Left cardiac atrium (tissue), 4 donors: ENCODE measurements at regions not wholly inside any gene's neighbourhood (a gene's known extent, or its start where the extent isn't known, plus 50 kb on each side); places are given as distances from the start of the nearest gene placed in this dataset.
A peak's percentile ranks its signal among the peaks of the same experiment; 100 is the strongest.

Experiments used
- ATAC-seq, 2 donors: fragments of 200-7000 bp; cut with Tn5 transposase; one replicate each; pipeline ENCODE4 v1.9.1; 2020; ENCODE audit warnings: mild to moderate bottlenecking in 2 of 2, moderate library complexity in 2 of 2
- DNase-seq: peaks from one replicate; pipeline ENCODE4 v3.0.0-alpha.2; 2020
- intact Hi-C, 2 donors: fragments of 100-400 bp; cut with DNase I; formaldehyde crosslinking; loops; one replicate each; pipeline versions ENCODE4 v1.14.1 to v1.15.1; 2022 to 2023
- donor health status: DM: no; HTN: yes; CAD: no.
- donor health status: DM: no; HTN: yes; CAD: no; lungs with severe emphysema.
- donor health status: DM: yes; HTN: yes; CAD: no.
- donor health status: Dilated cardiomyopathy.

DNA sequence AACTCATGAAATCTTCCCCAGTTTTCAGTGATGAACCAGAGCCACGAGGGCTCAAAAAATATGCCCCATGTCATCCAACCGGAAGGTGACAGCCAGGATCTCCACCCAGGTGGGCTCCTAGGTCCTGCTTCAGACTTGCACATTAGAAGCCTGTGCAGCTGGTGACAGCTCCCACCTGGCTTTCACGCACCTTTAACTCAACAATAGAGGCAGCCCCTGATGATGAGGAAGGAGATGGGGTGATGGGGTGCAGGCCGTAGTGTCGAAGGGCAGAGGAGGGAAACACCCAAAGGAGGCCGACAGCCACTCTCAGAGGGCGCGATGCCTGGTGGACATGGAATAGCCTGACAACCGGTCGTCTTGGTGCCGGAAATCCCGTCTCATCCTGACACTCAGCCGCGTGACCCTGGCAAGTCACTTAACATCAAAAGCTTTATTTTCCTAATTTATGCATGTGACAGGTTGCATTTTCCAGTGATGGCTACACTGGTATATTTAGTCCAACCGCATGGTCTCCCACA, 118.0 kb downstream of the SOX1 start:
- no peak for DNase-seq
- no peak for ATAC-seq
- intact Hi-C loops = no loop called here

DNA sequence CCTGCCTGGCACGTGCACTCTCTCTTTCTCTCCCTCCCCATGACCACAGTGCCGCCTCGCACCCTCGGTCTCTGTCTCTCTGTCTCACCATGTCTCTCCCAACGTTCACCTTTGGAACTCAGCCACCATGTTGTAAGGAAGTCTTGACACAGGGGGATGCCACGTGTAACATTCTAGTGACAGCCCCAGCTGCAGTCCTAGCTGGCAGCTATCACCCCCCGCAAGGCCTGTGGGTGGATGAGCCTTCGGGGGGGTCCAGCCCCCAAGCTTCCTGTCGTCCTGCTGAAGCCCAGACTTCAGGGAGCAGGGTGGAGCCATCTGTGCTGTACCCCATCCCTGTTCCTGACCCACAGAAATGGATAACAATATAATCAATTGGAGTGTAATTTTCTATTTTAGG, 118.5 kb downstream of the SOX1 start:
- DNase-seq = no peak
- intact Hi-C loops = no loop called here
- ATAC-seq = no peak

DNA sequence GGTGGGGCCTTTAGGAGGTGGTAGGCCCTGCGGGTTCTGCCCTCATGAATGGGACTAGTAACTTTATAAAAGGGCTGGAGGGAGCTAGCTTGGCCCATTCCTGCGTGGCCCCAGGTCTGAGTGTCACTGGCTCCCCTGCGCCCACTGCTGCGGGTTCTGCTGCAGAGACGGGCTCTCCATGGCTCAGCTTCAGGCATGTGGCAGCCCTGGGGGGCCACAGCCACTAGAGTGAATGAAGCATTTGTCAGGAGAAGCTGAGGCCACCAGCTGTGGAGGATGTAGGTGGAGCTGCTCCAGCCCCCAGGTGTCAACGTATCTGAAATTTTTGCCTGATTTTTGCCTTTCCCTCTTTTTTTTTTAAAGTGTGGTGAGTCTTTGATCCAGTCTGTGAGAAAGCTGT, 119.1 kb downstream of the SOX1 start:
- ATAC-seq (no peak), DNase-seq (no peak)

DNA sequence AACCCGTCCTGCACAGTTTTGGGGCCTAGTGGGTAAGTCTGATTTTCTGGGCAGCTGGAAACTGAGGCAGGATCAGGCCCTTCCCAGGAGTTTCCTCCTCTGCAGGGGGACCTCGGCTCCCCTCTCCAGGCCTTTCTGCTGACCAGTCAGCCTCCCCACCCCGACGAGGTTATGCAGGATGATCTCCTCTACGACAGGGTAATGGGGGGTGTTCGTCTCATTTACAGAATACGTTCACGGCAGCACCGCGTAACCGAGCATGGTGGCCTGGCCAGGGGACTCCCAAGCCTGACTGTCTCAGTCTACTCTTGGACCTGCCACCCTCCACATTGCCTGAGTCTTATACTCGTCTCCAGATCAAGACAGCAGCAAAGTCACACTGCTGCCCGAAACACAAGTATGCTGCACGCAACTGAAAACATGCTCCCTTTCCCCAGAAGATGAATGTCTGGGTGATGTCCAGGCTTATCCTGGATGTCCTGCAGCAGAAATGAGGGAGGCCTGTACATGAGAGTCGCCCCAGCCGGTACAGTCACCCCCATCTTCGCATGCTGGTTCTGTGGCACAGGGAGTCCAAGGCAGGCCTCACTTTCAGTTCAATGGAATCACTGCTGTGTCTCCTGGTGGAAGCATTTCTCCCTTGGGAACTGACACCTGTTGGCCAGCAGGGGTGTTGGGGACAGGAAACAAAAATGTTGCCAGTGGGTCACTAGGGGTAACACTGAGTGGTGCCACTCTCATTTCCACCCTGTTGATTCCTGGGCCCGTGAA, 120.8 kb downstream of the SOX1 start:
- DNase-seq (no peak), ATAC-seq (no peak)
- intact Hi-C loops = no loop called here

More for the DNA sequence above, 119.1 kb downstream of the SOX1 start:
- intact Hi-C loops = no loop called here

DNA sequence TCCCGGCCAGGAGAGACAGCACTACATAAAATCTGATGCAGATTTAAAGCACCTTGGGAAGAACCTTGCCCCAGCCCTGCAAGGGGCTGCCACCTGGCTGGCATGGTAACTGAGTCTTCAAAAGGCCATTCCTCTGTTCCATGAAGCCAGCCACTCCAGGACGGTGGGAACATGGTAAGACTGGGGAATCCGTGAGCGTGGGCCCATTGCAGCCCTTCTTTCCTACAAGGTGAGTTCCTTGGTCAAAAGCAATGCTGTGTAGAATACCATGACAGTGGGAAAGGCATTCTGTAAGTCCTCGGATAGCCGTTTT, 121.3 kb downstream of the SOX1 start:
- intact Hi-C loops = no loop called here
- ATAC-seq (no peak), DNase-seq (no peak)

DNA sequence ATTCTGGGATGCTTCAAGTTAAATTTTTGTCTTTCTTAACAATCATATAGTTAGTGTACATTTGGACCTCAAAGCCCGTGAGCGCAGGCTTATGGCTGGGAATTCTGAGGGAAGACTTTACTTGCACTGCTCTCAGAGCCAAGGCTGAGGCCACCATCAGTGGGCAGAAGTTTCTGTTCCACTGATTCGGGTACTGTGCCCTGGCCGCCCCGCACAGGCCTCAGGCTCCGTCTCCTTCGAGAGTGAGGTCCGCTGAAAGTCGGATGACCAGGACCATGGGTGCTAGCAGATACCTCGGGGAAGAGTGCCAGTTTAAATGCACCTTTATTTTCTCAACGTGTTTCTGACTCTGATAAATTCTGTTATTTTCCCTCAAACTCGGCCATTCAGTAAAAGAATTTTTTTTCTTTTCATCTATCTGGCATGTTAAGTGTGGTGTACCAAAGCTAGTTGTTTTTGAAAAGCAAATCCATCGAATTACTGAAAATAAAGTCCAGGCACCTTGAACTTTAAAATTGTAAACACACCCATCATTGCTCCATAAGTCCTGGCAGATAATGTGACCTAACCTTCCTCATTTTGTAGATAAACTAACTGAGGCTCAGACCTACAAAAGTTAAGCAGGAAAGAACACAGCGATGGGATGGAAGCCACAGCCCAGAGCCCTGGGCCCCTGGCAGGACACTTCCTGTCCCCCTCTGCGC, 126.7 kb downstream of the SOX1 start:
- DNase-seq = no peak
- intact Hi-C loops = no loop called here
- no peak for ATAC-seq

DNA sequence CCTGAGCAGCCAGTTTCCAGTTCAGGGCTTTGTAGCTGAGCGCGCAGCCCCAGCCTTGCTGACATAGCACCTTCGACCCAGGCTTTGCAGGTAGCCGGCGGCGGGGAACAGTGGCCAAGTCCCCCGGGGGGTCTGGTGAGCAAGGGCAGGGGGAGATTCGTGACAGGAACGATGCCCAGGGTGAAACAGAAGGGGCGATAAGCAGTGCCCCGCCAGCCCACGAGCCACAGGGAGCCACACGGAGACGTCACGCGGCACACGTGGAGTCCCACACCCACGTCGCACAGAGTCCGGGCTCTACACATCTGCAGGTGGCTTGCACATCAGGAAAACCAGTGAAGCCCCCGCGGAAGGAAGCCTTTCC, 127.2 kb downstream of the SOX1 start:
- intact Hi-C loops = no loop called here
- ATAC-seq = no peak
- DNase-seq = no peak

DNA sequence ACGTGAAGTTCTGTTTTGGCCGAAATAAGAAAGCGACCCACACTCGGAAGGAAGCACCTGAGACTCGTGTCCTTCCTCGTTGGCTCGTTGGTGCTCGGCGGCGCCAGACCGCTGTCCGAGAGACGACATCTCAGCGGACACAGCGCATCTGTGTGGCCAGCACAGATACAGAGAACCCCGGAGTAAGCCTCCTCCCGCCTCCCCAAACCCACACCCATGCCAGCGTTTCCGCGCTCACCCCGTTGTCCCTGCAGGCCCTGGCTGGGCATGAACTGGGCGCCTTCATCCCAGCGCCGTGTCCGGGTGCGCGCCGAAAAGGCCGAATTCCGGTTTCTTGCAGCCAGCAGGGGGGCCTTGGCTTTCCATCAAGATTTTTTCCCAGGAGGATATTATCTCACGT, 127.6 kb downstream of the SOX1 start:
- ATAC-seq (no peak), DNase-seq (no peak)
- intact Hi-C loops = no loop called here

DNA sequence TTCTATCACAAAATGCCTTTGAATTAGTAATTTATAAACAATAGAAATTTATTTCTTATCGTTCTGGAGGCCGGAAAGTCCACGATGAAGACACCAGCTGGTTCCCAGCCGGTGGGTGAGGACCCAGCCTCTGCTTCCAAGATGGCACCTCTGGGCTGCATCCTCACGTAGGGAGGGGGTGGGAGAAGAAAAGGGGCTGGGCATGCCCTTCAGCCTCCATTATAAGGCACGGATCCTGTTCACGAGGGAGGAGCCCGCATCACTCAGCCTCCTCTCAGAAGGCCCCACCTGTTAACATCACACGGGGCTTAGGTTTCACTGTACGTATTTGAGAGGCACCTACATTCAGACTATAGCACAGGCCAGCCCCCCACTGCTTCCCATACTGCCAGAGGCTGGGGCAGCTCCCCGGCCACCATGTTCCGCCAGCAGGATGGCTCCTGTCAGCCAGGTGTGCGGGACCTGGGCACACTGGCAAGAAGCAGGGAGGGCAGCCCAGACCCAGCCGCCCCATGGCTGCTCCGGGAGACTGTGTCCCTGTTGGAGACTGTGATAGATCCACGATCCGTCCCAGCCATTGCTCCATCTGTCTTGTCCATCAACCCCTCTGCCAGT, 131.6 kb downstream of the SOX1 start:
- intact Hi-C loops = no loop called here
- DNase-seq (no peak), ATAC-seq (no peak)

DNA sequence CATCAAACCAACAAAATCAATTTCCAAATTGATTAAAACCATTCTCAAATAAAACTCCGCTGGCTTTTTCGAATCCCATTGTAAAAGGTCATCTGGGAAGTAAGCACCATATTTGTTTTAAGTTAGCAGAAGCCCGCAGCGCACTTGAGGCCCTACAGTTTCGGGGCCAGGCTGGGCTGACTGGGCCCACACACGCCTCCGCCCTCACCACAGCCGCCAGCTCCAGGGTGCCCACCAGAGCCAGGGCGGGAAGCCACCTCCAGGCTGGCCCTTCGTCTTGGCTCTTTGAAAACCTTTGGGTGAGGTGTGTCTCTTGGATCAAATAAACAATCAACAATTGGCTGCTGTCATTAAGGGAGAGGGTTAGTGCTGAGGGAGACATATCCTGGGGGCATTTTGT, 133.3 kb downstream of the SOX1 start:
- DNase-seq = no peak
- intact Hi-C loops = no loop called here
- ATAC-seq = no peak

DNA sequence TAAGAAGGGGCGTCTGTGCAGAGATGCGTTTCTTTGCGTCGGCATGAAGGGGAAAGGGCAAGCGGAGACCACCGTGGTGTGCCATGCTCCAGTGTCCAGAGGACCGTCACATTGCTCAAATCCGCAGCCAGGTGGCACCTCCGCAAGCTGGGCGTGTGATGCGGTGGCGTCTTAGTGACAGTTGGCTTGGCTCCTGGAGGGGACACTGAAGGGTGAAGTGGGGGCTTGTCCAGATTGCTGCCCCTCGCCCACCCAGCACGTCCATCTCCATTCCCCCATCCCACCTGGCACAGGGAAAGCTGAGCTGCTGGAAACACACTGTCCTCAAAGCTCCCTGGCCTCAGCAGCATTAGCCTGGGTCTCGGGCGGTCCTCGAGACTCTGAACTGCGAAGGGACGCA, 135.3 kb downstream of the SOX1 start:
- no peak for ATAC-seq
- no peak for DNase-seq
- intact Hi-C loops = no loop called here

DNA sequence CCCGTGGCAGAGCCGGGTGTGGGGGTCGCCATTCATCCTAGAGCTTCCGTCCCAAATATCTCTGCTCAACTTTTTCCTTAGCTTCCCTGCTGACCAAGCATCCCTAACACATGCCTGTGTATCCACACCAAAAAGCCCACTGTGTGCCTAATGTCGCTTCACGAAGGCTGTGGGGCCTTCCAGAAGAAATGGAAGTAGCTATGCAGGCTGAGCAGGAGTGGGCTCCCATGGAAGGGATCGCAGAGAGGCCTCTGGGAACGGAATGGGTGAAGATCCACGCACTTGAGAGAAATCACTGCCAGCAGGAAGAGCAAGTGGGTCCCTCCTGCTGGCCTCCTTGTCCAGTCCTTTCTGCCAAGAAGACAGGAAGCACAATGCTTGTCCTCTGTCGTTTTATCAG, 136.0 kb downstream of the SOX1 start:
- no peak for DNase-seq
- intact Hi-C loops = no loop called here
- no peak for ATAC-seq

DNA sequence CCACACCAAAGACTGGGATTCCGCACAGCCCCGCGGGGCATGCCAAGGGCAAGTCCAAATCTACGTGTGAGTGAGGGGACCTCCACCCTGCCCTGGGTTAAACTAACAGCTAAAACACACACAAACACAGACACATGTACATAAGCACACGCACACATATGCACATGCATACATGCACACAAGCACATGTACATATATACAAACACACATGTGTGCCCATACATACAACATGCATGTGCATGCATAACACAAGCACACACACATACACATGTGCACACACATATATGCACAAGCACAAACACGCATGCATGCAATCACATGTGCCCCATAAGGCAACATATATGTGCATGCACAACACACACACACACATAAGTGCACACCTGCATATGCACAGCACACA, 136.7 kb downstream of the SOX1 start:
- ATAC-seq (no peak), DNase-seq (no peak)
- intact Hi-C loops = no loop called here

DNA sequence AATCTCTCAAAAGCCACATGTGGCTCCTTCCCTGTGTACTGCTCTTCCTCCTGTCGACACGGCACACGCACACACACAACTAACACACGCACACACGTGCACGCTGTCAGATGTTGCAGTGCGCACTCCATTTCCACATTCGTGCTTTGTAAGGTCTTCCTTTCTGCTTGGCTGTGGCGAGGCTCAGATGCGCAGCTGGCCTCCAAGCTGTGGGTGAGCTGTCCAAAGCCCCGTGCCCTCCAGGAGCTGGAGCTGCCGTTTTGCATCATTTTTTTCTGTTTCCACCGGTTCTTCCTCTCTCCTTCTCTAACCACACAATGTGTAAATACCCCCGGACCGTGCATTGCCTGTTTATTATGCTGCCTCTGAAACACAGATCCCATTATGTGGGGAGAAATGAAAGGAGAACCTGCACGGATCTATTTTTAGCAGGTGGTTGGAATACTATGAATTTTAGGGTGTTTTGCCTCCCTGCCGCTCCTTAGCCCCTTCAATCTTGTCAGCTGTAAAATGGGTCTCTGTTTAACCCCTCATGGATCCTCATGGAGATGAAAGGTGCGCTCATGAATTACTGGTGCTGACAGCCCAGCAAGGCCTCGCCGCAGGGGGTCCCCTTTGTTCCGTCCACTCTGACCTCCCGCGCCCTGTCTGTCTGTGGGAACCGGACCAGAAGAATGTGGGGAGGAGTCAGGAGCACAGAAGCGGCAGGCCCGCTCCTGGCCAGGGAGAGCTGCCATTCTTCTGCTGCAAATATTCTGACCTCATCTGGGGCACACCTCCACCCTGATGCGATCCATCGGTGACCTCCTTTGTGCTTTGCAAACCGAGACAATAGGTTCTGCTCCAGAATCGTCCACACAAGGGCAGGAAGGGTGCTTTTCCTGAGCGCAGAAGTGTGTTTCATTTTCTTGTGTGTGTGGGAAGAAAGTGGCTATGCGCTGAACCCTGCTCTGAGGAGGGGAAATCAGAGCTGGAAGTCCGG, 137.7 kb downstream of the SOX1 start:
- intact Hi-C loops = no loop called here
- ATAC-seq (peak in 1 of 2 donors; percentile 46), DNase-seq (no peak)

DNA sequence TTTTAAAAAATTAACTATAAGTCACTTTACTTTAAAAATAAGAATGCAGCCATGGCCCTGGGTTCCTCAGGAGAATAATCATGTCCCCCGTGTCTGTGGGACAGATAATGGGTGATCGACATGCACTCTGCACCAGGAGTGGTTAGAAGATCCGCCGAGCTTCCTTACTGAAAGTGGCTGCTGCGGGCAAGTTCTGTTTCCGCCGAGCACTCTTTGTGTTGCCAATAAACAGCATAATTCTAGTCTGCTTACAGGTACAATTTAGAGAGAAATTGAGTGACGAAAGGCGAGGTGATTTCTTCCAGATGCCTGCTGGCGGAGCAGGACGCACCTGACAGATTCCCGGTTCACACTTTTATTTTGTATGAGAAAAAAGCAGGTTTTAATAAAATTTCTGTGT, 139.0 kb downstream of the SOX1 start:
- no peak for ATAC-seq

DNA sequence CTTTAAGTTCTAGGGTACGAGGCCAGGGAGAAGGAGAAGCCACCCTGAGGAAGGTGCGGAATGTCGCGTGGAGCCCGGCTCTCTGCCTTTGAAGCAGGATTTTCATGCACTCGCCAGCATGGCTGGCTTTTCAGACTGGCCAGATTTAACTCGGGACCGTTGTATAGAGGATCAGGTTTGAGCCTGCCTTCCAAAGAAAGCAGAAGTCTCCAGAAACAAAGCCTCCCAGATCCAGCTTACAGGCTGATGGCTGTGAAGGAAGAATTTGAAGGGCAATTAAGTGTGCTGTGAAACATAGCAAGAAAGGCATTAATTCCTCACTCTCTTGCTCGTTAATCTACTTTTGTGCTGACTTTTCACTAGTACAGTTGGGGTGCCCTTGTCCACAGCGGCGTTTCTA, 140.2 kb downstream of the SOX1 start:
- ATAC-seq = no peak

More for the DNA sequence above, 139.0 kb downstream of the SOX1 start:
- DNase-seq = no peak
- intact Hi-C loops = no loop called here

DNA sequence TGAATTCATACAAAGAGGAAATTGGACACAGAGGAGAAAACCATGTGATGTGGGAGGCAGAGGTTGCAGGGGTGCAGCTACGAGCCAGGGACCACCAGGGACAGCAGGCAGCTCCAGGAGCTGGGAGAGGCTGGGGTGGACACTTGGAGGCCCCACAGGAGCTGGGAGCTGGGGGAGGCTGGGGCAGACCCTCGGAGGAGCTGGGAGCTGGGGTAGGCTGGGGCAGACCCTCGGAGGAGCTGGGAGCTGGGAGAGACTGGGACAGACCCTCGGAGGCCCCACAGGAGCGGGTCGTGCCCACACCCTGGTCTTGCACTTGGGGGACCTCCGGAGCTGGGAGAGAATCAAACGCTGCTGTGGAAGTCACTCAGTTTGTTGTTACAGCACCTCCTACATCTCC, 141.7 kb downstream of the SOX1 start:
- DNase-seq = no peak
- no peak for ATAC-seq
- intact Hi-C loops = no loop called here

More for the DNA sequence above, 140.2 kb downstream of the SOX1 start:
- no peak for DNase-seq
- intact Hi-C loops = no loop called here

DNA sequence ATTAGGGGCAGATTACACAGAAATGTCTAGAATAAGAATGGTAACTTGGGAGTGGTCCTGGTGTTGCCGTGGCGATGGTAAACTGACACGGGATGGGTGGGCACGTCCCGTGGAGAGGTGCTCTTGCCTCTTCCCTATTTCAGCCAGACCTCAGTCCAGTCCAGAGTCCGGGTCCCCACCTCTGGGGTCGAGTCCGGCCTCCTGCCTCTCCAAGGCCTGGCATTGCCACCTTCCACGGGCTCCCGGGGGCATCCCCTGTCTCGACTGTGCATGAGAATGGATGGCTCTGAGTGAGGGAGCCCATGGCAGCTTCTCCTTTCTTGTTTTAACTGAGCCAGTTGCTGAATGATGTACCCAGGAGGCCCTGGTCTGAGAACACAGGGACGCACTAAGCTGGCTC, 142.3 kb downstream of the SOX1 start:
- ATAC-seq = no peak
- intact Hi-C loops = no loop called here

DNA sequence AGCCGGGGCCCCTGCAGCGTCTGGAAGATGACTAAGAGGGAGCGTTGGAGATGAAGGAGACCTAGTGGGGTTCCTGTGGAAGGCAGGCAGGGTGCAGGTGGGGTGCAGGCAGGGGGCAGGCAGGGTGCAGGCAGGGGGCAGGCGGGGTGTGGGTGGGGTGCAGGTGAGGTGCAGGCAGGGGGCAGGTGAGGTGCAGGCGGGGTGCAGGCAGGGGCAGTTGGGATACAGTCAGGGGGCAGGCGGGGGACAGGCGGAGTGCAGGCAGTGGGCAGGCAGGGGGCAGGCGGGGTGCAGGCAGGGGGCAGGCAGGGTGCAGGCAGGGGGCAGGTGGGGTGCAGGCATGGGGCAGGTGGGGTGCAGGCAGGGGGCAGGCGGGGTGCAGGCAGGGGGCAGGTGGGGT, 142.8 kb downstream of the SOX1 start:
- ATAC-seq (no peak), DNase-seq (no peak)
- intact Hi-C loops = no loop called here

More for the DNA sequence above, 142.3 kb downstream of the SOX1 start:
- no peak for DNase-seq

DNA sequence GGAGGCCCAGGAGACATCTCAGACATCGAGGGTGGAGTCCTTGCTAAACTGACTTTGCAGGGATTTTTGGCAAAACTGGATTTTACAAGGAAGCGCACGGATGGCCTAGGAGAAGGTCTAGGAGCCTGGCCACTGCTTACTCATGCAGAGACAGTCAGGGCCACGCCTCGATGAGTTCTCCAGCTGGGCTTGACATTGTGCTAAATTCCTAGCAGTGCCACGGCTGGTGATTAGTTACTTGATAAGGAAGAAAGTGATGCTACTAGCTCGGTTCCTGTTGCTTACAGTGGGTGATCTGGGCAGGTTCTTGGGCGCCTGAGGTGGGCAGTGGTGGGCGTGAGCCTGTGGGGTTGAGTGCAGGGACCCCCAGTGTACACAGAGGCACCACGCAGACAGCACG, 143.4 kb downstream of the SOX1 start:
- no peak for ATAC-seq
- DNase-seq = no peak
- intact Hi-C loops = no loop called here
